NCI-H2029 (cell line): ENCODE measurements at regions not wholly inside any gene's neighbourhood (a gene's known extent, or its start where the extent isn't known, plus 50 kb on each side); places are given as distances from the start of the nearest gene placed in this dataset.

ENCODE experiments used
- DNase-seq: peaks from one replicate; lab custom pipeline; 2025; lab: John Stamatoyannopoulos, UW

GRCh38 chr1:58862728-58863385 is 79.0 kb upstream of the JUN start:
- DNase-seq: no peak

DNA sequence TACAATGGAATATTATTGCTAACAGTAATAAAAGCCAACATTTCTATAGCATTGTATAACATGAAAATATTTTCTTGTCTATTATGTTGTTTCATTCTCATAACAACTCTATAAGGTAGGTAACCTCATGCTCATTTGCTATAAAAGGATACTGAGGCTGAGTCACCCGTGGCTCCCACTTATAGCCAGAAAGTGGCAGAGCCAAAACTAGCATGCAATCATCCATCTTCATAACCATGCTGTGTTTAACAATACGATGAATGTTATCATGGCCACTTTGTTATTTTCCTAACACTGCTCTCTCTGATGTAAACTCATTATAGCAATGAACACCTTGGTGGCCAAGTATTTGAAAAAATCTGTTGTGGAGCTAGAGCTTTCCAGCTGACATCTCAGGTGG is 80.8 kb upstream of the JUN start:
- no peak for DNase-seq

DNA sequence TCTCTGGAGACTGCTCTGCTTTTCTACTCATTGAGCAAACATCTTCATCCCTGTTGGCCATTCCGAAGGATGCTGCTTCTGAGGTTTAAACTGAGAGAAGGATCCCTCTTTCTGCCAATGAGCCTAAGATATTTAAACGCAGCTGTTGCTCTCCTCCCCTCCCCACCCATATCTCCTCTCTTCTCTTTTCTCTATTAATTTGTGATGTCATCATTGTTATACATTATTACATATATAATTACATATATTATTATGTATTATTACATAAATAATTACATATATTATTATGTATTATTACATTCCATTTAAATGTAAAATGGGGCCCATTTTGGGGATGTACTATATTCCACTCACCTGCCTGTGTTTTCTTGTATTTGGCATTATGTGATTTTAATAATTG is 82.7 kb upstream of the JUN start:
- no peak for DNase-seq

GRCh38 chr1:58869638-58870297 is 85.9 kb upstream of the JUN start:
- DNase-seq: no peak

DNA sequence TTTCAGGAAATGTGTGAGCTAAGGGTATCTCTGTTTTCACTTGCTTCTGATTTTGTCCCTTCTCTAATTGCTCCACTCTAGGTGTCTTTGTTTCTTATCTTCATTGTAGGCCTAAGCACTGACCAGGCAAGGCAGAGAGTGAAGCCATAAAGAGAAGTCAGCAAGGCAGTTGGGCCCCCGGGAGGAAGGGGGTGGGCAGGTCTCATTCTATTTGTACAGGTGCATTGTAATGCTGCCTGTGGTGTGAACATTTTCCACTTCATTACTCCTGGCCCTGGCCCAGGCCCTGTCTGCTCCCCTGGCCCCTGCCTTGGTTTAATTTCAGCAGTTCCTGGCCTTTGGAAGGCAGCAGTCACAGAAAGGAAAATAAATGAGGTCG is 86.4 kb upstream of the JUN start:
- peak; percentile 99 for DNase-seq

DNA sequence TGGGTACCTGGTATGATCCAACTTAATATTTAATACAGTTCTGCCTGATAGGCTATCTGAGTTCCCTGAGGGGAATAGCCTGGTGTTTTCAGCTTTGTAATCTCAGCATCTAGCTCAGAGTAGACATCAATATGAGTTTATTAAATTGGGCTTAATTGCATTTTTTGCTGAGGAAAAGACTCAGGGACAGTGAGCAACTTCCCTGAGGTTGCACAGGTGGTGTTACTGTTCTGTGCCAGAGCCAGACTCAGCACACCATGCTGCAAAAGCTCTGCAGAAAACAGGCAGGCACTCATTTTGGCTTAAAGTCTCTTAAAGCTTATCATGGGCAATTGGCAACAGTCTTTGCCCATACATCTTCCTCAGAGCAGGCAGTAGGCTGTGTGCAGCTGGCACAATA is 90.5 kb upstream of the JUN start:
- DNase-seq: no peak

DNA sequence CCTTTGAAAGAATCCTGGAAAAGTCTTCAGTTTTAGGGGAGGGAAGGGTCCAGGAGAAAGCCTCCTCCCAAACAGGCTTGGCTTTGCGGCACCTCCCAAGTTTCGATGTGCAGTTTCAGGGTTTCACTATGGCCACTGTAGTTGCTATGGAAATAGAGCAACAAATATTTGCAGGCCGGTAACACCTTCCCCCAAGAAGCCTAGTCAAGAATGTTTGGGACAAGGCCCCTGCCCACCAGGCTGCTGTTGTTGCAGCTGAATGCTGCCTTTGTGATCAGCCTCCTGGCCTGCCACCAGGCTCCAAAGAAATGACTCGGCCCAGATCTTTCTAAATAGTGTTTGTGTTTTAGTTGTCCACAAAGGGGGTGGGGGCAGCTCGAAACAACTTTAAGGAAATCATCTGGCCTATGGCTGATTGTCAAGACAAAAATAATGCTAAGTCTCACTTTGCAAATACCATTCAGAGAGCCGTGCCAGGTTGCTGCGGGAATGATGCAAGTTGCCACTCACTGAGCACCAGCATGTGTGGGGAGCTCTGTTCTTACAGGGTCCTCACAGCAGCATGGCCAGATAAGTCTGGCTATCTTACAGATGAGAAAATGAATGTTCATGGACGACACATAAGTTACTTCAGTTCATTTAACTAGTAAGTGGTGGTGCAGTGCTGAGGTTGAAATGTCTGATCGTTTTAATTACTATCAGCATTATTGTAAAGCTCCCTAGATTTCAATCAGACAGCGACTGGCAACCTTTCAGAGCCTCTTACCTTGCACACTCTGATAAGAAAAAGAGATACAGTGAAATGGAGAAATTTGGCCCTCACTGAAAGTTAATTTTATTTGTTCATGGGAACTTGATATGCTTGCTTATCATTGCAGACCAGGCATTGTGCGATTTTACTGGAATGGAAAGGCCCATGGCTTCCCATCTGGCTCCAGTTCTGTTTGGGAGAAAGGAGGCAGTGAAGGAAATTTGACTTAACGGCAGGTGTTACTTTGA is 91.2 kb upstream of the JUN start:
- peak; percentile 98 for DNase-seq

- no peak for DNase-seq
These were observed 95.6 kb upstream of the JUN start for GRCh38 chr1:58879464-58879863.

DNA sequence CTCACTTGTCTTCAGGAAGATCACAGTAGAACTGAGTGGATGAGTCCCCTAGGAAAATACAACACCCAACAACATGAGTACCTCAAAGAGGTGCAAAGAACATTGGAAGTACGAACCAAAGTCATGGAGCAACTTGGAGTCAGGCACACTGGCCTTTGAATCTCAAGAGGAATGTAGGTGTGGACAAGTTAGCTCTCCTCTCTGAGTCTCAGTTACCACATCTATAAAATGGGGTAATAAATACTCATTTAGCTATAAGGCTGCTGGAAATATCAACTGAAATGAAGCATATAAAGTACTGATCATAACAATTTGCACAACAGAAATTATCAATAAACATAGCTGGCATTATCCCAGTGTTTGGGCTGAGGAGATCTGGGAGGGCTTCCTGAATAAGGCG is 96.7 kb upstream of the JUN start:
- DNase-seq: no peak

- DNase-seq: no peak
These were observed 97.7 kb upstream of the JUN start for GRCh38 chr1:58881471-58881994.

DNA sequence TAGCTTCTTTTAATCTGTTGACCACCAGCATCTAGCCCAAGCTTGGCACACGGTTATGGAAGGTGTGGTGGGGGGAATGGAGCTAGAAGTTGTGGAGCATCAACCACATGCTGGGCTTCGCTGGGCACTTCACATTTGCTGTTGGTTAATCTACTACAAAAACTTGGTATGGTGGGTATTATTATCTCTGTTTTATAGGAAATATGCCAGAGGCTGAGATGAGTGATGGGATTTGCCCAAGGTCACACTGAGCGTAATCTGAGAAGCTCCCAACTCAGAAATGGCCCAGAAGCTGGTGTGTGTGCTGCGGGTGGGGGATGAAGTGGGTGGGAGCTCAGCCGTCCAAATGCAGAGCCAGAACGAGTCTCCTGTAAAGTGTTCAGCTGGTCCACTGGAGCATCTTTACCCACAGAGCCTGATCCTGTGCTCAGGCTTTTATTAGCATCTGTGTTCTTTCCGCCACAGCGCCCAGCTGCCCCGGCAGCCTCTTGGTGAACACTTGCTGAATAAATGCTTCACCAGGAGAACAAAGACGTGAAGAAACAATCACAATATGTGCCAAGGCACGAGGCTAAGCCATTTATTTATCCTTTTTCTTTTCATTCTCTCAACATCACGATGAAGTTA is 98.6 kb upstream of the JUN start:
- peak; percentile 57 for DNase-seq

DNA sequence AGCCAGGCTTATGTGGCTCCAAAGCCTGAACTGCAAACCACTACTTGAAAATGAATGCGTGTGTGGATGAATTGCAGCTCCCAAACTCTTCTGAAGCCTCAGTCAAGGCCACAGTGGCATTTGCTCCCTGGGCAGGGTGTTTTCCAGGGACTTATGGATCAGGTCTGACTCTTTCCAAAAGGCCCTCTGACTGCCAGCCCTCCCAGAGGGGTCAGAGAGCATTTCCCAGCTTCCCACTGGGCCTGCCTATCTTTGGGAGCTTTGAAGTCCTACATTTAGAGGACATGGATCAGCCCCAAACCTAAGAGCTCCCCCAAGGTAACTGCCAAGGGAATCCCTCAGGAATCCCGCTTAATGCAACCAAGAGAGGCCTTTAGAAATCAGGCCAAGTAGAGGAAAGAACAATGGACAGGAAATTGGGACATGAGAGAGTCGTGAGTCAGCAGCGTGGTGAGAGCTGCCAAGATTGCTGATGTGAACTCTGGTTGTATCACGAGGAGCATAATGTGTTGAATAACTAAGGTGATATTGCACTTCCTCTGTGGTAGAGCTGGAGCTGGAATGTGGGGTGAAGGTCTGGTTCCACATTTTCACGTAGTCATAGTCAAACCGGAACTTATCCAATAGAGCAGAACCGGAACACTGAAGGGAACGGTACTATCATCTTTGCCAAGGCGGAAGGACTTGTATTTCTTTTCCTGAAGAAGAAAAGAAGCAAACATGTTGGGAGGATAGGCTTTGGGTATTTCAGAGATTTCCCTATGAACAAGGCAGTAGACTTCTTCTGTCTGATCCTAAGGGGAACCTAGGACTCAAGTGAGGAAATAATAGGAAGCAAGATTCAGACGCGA is 99.4 kb upstream of the JUN start:
- peak; percentile 98 for DNase-seq

DNA sequence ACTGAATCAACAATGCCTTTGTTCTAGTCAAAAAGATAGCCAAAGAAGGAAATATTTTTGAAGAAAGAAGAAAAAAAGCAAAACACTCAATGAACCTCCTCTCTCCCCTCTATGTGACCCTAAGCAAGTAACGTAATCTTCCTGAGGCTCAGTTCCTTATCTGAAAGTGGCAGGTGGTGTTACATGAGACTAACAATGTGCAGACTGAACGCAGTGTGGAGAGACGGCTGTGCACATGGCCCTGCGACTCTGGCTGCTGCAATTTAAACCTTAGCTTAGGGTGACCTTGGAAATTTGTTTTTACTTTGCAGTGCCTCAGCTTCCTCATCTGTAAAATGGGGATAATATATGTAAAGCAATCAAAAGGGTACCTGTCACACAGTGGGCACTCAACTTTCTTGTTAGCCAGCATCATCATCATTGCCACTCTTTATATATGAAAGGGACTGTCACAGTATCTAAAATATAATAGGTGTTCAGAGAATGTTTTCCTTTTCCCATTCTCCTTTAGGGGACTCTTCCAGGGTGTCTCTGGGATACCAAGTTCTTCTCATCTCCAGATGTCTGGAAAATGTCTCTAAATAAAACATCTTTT is 100.1 kb upstream of the JUN start:
- peak; percentile 83 for DNase-seq

- peak; percentile 99 for DNase-seq
These were observed 101.1 kb upstream of the JUN start for GRCh38 chr1:58884706-58885661.

GRCh38 chr1:58885998-58886397 is 102.2 kb upstream of the JUN start:
- DNase-seq: no peak

DNA sequence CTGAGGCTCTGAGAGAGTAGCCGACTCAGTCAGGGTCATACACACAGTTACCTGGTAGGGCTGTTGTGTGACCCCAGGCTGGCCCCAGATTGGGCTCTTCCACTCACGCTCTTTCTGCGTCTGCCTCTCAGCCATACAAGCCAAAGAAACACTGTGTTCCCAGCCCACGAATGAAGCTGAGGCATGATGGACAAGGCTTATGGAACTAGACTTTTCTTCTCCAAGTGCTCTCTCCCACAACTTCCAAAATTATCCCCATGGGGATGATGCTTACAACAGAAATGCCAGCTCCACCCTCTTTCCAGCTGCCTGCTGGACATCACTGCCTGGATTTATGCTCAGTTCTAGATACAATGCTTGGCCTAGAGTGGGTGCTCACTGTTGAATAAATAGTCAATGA is 102.8 kb upstream of the JUN start:
- DNase-seq: no peak

GRCh38 chr1:58887059-58887458 is 103.2 kb upstream of the JUN start:
- DNase-seq: no peak

DNA sequence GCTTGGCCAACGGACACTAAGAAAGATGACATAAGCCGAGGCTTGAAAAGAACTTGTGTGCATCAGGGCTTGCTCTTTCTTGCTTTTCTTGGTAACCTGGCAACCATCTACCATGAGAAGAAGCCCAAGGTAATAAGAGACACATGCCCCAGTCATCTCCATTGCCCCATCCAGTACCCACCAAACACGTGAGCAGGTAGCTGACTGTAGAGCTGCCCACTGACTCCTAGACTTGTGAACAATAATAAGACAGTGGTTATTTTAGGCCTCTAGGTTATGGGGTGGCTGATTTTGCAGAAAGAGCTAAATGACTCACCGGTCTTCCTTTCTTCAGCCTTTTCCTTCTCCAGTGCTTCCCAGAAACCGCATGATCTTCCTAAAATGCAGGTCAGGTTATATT is 105.0 kb upstream of the JUN start:
- no peak for DNase-seq

- no peak for DNase-seq
These were observed 106.3 kb upstream of the JUN start for GRCh38 chr1:58890113-58890512.

DNA sequence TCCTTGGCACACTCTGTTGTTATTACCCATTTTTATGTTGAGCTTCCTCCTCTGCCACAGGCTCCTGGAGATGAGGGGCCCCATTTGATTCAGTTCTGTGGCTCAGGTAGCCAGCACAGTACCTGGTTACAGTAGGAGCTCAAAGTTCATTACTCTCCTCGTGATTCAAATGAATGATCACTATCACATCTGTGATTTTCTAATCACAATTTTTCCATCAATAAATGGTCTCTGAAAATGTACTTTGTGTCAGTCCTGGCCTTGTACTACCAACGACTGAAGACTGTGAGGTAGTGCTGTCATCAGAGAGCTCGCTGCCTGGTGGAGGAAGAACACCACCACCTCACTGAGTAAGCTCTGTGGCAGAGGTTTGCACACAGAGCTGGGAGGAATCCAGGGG is 106.8 kb upstream of the JUN start:
- no peak for DNase-seq
